DND-41 (cell line): ENCODE measurements at regions not wholly inside any gene's neighbourhood (a gene's known extent, or its start where the extent isn't known, plus 50 kb on each side); places are given as distances from the start of the nearest gene placed in this dataset.

ENCODE experiments used
- CTCF ChIP-seq: IDR thresholded peaks from 2 replicates; pipeline ENCODE4 v1.5.1; 2012; ENCODE audit warnings: borderline replicate concordance, low read length, moderate library complexity, mild to moderate bottlenecking; ENCODE audit not compliant: poor library complexity, severe bottlenecking; ENCODE audit errors: extremely low read depth
- EZH2 ChIP-seq: IDR thresholded peaks from 3 replicates; pipeline ENCODE4 v1.6.1; 2012; ENCODE audit warnings: borderline replicate concordance, low read depth, mild to moderate bottlenecking, moderate library complexity, low read length, inconsistent platforms; ENCODE audit not compliant: severe bottlenecking

- TF ChIP-seq CTCF = no peak
- TF ChIP-seq EZH2 = no peak
Observed at GRCh38 chr15:46556010-46556409, 921.2 kb downstream of the SQOR start.
